DMS 273 (cell line): ENCODE measurements at regions not wholly inside any gene's neighbourhood (a gene's known extent, or its start where the extent isn't known, plus 50 kb on each side); places are given as distances from the start of the nearest gene placed in this dataset.

Experiments
- DNase-seq: peaks from one replicate; lab custom pipeline; 2025; ENCODE audit not compliant: unreplicated experiment; lab: John Stamatoyannopoulos, UW

- no peak for DNase-seq
Observed at GRCh38 chr21:17460094-17460493, 52.7 kb upstream of the CXADR start.

GRCh38 chr21:17461014-17461413 lies 51.8 kb upstream of the CXADR start:
- peak; percentile 48 for DNase-seq

- no peak for DNase-seq
Observed at GRCh38 chr21:17461582-17461981, 51.3 kb upstream of the CXADR start.

- no peak for DNase-seq
Observed at GRCh38 chr21:17462276-17462981, 50.4 kb upstream of the CXADR start.
